GM12878 (cell line): ENCODE measurements at regions not wholly inside any gene's neighbourhood (a gene's known extent, or its start where the extent isn't known, plus 50 kb on each side); places are given as distances from the start of the nearest gene placed in this dataset.

Experiments
- CTCF ChIP-seq, 3 experiments: IDR thresholded peaks in 2 of 3; conservative IDR thresholded peaks in 1 of 3; 2 replicates each; pipeline ENCODE4 v1.5.1; 2011; ENCODE audit warnings: low read depth in 3 of 3, low read length in 3 of 3, mild to moderate bottlenecking in 3 of 3, control low read depth in 2 of 3, moderate library complexity in 2 of 3, inconsistent platforms in 1 of 3, mixed read lengths in 1 of 3; ENCODE audit not compliant: control insufficient read depth in 2 of 3, insufficient read depth in 1 of 3; ENCODE audit errors: extremely low read depth in 1 of 3
- EGR1 ChIP-seq, 2 experiments: IDR thresholded peaks; 1 replicate in 1 of 2; 2 replicates in 1 of 2; pipeline ENCODE4 v1.6.1; 2011 to 2012; ENCODE audit warnings: low read depth in 2 of 2, low read length in 2 of 2, borderline replicate concordance in 1 of 2, mild to moderate bottlenecking in 1 of 2, moderate library complexity in 1 of 2
- MAX ChIP-seq: IDR thresholded peaks from 2 replicates; pipeline ENCODE4 v1.6.1; 2012; ENCODE audit warnings: low read depth, low read length, improper control_type of control experiment

- TF ChIP-seq MAX (no peak), CTCF (IDR thresholded peaks at IDR 0.05 in 2 of 3, conservative IDR thresholded peaks at IDR 0.05 in 1 of 3; ENCODE audit: control insufficient read depth in 2 of 3, extremely low read depth in 1 of 3, insufficient read depth in 1 of 3, low read depth in 3 of 3, low read length in 3 of 3) (no peak), EGR1 (IDR thresholded peaks at IDR 0.05; ENCODE audit: borderline replicate concordance in 1 of 2, low read depth in 2 of 2, low read length in 2 of 2) (no peak)
These were observed 90.2 kb upstream of the INSIG1 start for GRCh38 chr7:155207326-155208002.
